Fibroblast of lung (primary cell): ENCODE measurements at regions not wholly inside any gene's neighbourhood (a gene's known extent, or its start where the extent isn't known, plus 50 kb on each side); places are given as distances from the start of the nearest gene placed in this dataset.

Source experiments
- DNase-seq, 2 donors: peaks; one replicate each; pipeline versions ENCODE4 v3.0.0 to v3.0.0-alpha.2; 2010; ENCODE audit warnings: low read depth in 2 of 2
- H2AFZ ChIP-seq: 2 replicates; pipeline ENCODE4 v1.5.1; 2012; ENCODE audit warnings: low read length, control low read depth, inconsistent platforms
- H3K27ac ChIP-seq: 2 replicates; pipeline ENCODE4 v1.5.1; 2011; ENCODE audit warnings: low read length, control low read depth; ENCODE audit not compliant: insufficient read depth
- H3K27me3 ChIP-seq: 2 replicates; pipeline ENCODE4 v1.5.1; 2011; ENCODE audit warnings: mild to moderate bottlenecking, low read length; ENCODE audit not compliant: control insufficient read depth, insufficient read depth
- H3K36me3 ChIP-seq: 2 replicates; pipeline ENCODE4 v1.5.1; 2011; ENCODE audit warnings: low read length; ENCODE audit not compliant: control insufficient read depth, insufficient read depth
- H3K4me1 ChIP-seq: 2 replicates; pipeline ENCODE4 v1.5.1; 2011; ENCODE audit warnings: low read length; ENCODE audit not compliant: control insufficient read depth, insufficient read depth; ENCODE audit errors: extremely low read depth
- H3K4me2 ChIP-seq: 2 replicates; pipeline ENCODE4 v1.5.1; 2011; ENCODE audit warnings: low read length, control low read depth; ENCODE audit not compliant: insufficient read depth; ENCODE audit errors: extremely low read depth
- H3K4me3 ChIP-seq, 4 experiments: fragments of 200-600 bp in 1 of 4; sonication (generic) in 1 of 4; replicated peaks in 1 of 4; 2 replicates each; pipeline ENCODE4 v1.5.1; 2011 to 2016; ENCODE audit warnings: low read length in 4 of 4, low read depth in 3 of 4, mild to moderate bottlenecking in 3 of 4, control low read depth in 2 of 4, inconsistent platforms in 1 of 4, mixed read lengths in 1 of 4; ENCODE audit not compliant: insufficient read depth in 1 of 4; ENCODE audit errors: control extremely low read depth in 1 of 4
- H3K79me2 ChIP-seq: 2 replicates; pipeline ENCODE4 v1.5.1; 2012; ENCODE audit warnings: mild to moderate bottlenecking, low read length, inconsistent platforms; ENCODE audit not compliant: control insufficient read depth, insufficient read depth
- H3K9ac ChIP-seq: 2 replicates; pipeline ENCODE4 v1.5.1; 2011; ENCODE audit warnings: mild to moderate bottlenecking, low read length, control low read depth; ENCODE audit not compliant: insufficient read depth
- H3K9me3 ChIP-seq: 2 replicates; pipeline ENCODE4 v1.5.1; 2012; ENCODE audit warnings: low read depth, low read length; ENCODE audit not compliant: control insufficient read depth, insufficient read depth
- H4K20me1 ChIP-seq: 2 replicates; pipeline ENCODE4 v1.5.1; 2011; ENCODE audit warnings: low read length; ENCODE audit not compliant: control insufficient read depth, insufficient read depth; ENCODE audit errors: extremely low read depth
- EZH2 ChIP-seq: IDR thresholded peaks from 2 replicates; pipeline ENCODE4 v1.5.1; 2012; ENCODE audit warnings: low read length, control low read depth, mild to moderate bottlenecking; ENCODE audit errors: missing control alignments
- TF ChIP-seq, protein P1 (sequence below), 2 donors: IDR thresholded peaks in 1 of 2; conservative IDR thresholded peaks in 1 of 2; 1 replicate in 1 of 2; 2 replicates in 1 of 2; pipeline ENCODE4 v1.5.1; 2011 to 2012; ENCODE audit warnings: low read length in 2 of 2, control low read depth in 1 of 2, inconsistent platforms in 1 of 2, low read depth in 1 of 2, mild to moderate bottlenecking in 1 of 2

DNA sequence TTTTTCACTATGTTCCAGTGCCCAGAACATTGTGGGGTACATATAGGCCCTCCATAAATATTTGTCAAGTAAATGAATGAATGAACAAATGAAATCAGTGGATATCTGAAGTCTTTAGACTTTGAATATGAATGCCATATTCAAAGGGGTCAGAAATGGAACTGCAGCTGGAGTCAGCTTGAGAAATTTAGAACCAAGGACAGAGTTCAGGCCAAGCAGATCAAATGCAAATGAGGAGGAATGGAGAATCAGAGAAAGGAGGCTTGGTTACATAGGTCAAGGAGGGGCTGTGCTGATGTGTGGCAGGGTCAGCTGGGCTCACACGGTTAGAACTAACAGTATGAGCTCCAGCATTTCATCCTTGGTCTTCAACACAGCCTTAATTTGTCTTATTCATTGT, 104.0 kb upstream of the SEL1L start:
- H2AFZ ChIP-seq = no peak overlapping the region
- no peaks in the 10 kb centered on the region for H3K79me2 ChIP-seq
- H3K4me3 ChIP-seq = no peak overlapping the region
- H3K36me3 ChIP-seq = no peaks in the 10 kb centered on the region
- no peaks in the 10 kb centered on the region for H3K9me3 ChIP-seq
- no peaks in the 10 kb centered on the region for H3K4me1 ChIP-seq
- no peaks in the 10 kb centered on the region for H3K27me3 ChIP-seq
- H3K9ac ChIP-seq = no peak overlapping the region
- no peaks in the 10 kb centered on the region for H4K20me1 ChIP-seq
- H3K27ac ChIP-seq = no peak overlapping the region
- TF ChIP-seq EZH2 = no peak
- TF ChIP-seq, protein P1, sequence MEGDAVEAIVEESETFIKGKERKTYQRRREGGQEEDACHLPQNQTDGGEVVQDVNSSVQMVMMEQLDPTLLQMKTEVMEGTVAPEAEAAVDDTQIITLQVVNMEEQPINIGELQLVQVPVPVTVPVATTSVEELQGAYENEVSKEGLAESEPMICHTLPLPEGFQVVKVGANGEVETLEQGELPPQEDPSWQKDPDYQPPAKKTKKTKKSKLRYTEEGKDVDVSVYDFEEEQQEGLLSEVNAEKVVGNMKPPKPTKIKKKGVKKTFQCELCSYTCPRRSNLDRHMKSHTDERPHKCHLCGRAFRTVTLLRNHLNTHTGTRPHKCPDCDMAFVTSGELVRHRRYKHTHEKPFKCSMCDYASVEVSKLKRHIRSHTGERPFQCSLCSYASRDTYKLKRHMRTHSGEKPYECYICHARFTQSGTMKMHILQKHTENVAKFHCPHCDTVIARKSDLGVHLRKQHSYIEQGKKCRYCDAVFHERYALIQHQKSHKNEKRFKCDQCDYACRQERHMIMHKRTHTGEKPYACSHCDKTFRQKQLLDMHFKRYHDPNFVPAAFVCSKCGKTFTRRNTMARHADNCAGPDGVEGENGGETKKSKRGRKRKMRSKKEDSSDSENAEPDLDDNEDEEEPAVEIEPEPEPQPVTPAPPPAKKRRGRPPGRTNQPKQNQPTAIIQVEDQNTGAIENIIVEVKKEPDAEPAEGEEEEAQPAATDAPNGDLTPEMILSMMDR (conservative IDR thresholded peaks at IDR 0.05 in 1 of 2, IDR thresholded peaks at IDR 0.05 in 1 of 2; ENCODE audit: low read depth in 1 of 2, low read length in 2 of 2) = no peak
- no peak for DNase-seq
- no peak overlapping the region for H3K4me2 ChIP-seq

DNA sequence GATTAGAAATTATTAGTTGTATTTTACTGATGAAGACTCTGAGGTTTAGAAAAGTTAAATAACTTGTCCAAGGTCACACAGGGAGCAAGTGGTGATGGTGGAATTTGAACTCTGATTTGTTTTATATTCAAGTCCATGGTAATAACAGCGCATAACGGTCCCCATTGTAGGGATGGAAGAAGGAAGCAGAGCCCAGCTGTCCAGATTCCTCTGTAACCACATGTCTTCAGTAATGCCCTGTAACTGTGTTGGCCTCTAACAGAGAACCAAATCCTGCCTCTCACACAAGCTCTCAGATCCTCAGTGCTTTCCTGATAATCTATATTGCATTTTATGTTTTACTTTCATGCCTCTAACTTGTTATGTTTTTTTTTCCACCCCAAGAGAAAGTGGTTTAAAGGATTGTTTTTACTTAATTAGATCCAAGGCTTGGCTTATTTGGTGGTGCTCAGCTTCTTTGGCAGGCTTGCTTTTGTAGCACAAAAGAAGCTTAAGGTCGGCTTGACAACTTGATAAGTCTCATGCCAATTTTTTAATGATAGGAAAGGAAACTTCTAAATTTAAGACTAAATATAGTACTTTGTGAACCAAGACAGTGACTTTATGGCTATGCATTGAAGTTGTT, 105.1 kb upstream of the SEL1L start:
- no peaks in the 10 kb centered on the region for H3K9me3 ChIP-seq
- H3K4me1 ChIP-seq = no peaks in the 10 kb centered on the region
- H3K9ac ChIP-seq = no peak overlapping the region
- no peak overlapping the region for H3K4me3 ChIP-seq
- no peak overlapping the region for H3K27ac ChIP-seq
- no peak overlapping the region for H3K4me2 ChIP-seq
- H3K27me3 ChIP-seq = no peaks in the 10 kb centered on the region
- H2AFZ ChIP-seq = no peak overlapping the region
- no peak for TF ChIP-seq EZH2
- TF ChIP-seq, protein P1 (conservative IDR thresholded peaks at IDR 0.05 in 1 of 2, IDR thresholded peaks at IDR 0.05 in 1 of 2; ENCODE audit: low read depth in 1 of 2, low read length in 2 of 2) = no peak
- no peak for DNase-seq
- H4K20me1 ChIP-seq = no peaks in the 10 kb centered on the region
- H3K79me2 ChIP-seq = no peaks in the 10 kb centered on the region
- no peaks in the 10 kb centered on the region for H3K36me3 ChIP-seq

DNA sequence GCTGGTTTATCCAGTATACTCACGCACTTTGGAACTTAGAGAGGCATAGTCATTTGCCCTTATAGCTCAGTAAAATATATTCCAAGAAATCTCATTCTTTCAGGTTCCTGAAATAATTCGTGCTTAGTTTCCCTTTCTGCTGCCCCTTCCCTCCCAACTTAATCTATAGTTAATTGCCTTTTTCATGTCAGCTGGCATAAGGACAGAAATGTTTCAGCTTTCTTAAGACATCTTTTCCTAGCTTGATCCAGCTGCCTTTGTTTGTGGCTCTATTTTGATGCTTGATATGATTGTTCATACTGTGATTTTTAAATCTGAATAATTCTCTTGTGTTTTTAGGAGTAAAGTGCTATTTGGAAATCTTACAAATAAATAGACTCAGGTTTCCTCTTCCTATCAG, 120.0 kb upstream of the SEL1L start:
- no peak overlapping the region for H3K4me2 ChIP-seq
- H3K4me3 ChIP-seq = no peak overlapping the region
- H3K36me3 ChIP-seq = no peaks in the 10 kb centered on the region
- no peaks in the 10 kb centered on the region for H3K9me3 ChIP-seq
- DNase-seq = no peak
- H3K9ac ChIP-seq = no peak overlapping the region
- H3K4me1 ChIP-seq = no peaks in the 10 kb centered on the region
- H3K27ac ChIP-seq = no peak overlapping the region
- no peaks in the 10 kb centered on the region for H4K20me1 ChIP-seq
- no peak overlapping the region for H2AFZ ChIP-seq
- H3K27me3 ChIP-seq = no peaks in the 10 kb centered on the region
- TF ChIP-seq, protein P1 (conservative IDR thresholded peaks at IDR 0.05 in 1 of 2, IDR thresholded peaks at IDR 0.05 in 1 of 2; ENCODE audit: low read depth in 1 of 2, low read length in 2 of 2) = no peak
- TF ChIP-seq EZH2 = no peak
- no peaks in the 10 kb centered on the region for H3K79me2 ChIP-seq
